Retina (tissue), 1 donor: ENCODE measurements at regions not wholly inside any gene's neighbourhood (a gene's known extent, or its start where the extent isn't known, plus 50 kb on each side); places are given as distances from the start of the nearest gene placed in this dataset.

ENCODE experiments used
- DNase-seq: peaks from one replicate; pipeline ENCODE4 v3.0.0-alpha.2; 2016

GRCh38 chr21:20306836-20307235 lies 691.4 kb upstream of the NCAM2 start:
- no peak for DNase-seq

GRCh38 chr21:20308586-20309315 lies 689.5 kb upstream of the NCAM2 start:
- no peak for DNase-seq

- DNase-seq = no peak
Observed at GRCh38 chr21:20311234-20311787, 686.9 kb upstream of the NCAM2 start.

- DNase-seq = no peak
Observed at GRCh38 chr21:20313013-20313412, 685.2 kb upstream of the NCAM2 start.

- DNase-seq = no peak
Observed at GRCh38 chr21:20315042-20315441, 683.2 kb upstream of the NCAM2 start.

GRCh38 chr21:20329636-20330035 lies 668.6 kb upstream of the NCAM2 start:
- DNase-seq = no peak

- no peak for DNase-seq
Observed at GRCh38 chr21:20330652-20331051, 667.6 kb upstream of the NCAM2 start.

- no peak for DNase-seq
Observed at GRCh38 chr21:20334585-20334984, 663.6 kb upstream of the NCAM2 start.

GRCh38 chr21:20341431-20341830 lies 656.8 kb upstream of the NCAM2 start:
- no peak for DNase-seq

GRCh38 chr21:20343186-20343585 lies 655.0 kb upstream of the NCAM2 start:
- DNase-seq = no peak

- no peak for DNase-seq
Observed at GRCh38 chr21:20351138-20351537, 647.1 kb upstream of the NCAM2 start.

- no peak for DNase-seq
Observed at GRCh38 chr21:20353351-20353750, 644.9 kb upstream of the NCAM2 start.

GRCh38 chr21:20373031-20373430 lies 625.2 kb upstream of the NCAM2 start:
- DNase-seq = no peak

GRCh38 chr21:20377250-20377649 lies 621.0 kb upstream of the NCAM2 start:
- no peak for DNase-seq

- no peak for DNase-seq
Observed at GRCh38 chr21:20388400-20388799, 609.8 kb upstream of the NCAM2 start.

- DNase-seq = no peak
Observed at GRCh38 chr21:20396798-20397197, 601.4 kb upstream of the NCAM2 start.

- DNase-seq = no peak
Observed at GRCh38 chr21:20404915-20405314, 593.3 kb upstream of the NCAM2 start.

- DNase-seq = no peak
Observed at GRCh38 chr21:20418353-20418752, 579.9 kb upstream of the NCAM2 start.

- no peak for DNase-seq
Observed at GRCh38 chr21:20419772-20420171, 578.4 kb upstream of the NCAM2 start.

- no peak for DNase-seq
Observed at GRCh38 chr21:20424943-20425342, 573.3 kb upstream of the NCAM2 start.

- DNase-seq = no peak
Observed at GRCh38 chr21:20425856-20426255, 572.4 kb upstream of the NCAM2 start.

GRCh38 chr21:20440338-20440737 lies 557.9 kb upstream of the NCAM2 start:
- no peak for DNase-seq

GRCh38 chr21:20443558-20444155 lies 554.6 kb upstream of the NCAM2 start:
- no peak for DNase-seq

GRCh38 chr21:20445971-20446370 lies 552.2 kb upstream of the NCAM2 start:
- DNase-seq = no peak

GRCh38 chr21:20451046-20451445 lies 547.2 kb upstream of the NCAM2 start:
- DNase-seq = no peak
